ENCODE measurements at regions not wholly inside any gene's neighbourhood (a gene's known extent, or its start where the extent isn't known, plus 50 kb on each side); places are given as distances from the start of the nearest gene placed in this dataset.

DNA sequence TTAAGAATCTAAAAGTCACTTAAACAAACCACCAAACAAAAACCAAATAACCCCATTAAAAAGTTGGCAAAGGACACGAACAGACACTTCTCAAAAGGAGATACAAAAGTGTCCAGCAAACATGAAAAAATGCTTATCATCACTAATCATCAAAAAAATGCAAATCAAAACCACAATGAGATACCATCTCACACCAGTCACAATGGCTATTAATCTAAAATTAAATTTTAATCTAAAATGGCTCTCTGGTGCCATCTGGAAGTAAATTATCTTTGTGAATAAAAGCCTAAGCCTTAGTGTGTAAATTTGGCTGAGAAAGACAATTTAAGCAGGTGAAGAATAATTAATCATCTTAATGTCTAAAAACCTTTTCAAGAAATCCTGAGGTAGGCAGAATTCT, 204.5 kb upstream of the PPFIA2 start:
- Mint-ChIP-seq H3K9me3 (peaks cover 6% of the 10 kb centered on the region), H3K4me3 (no peak overlapping the region), H3K36me3 (ENCODE audit: insufficient read depth) (no peaks in the 10 kb centered on the region), H3K27me3 (no peaks in the 10 kb centered on the region), H3K4me1 (no peaks in the 10 kb centered on the region), H3K27ac (ENCODE audit: low read depth) (no peak overlapping the region)
- ATAC-seq (replicated peaks; ENCODE audit: extremely low read depth, poor library complexity, severe bottlenecking) (no peak), DNase-seq (ENCODE audit: low spot score in 2 of 2) (no peak)

DNA sequence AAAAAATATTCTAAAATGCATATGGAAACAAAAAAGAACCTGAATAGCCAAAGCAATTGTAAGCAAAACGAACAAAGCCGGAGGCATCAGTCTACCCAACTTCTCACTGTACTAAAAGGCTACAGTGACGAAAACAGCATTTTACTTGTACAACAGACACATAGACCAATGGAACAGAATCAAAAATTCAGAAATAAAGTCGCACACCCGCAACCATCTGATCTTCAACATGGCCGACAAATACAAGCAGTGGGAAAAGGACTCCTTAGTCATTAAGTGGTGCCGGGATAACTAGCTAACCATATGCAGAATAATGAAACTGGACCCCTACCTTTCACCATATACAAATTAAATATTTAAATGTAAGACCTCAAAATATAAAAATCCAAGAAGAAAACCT, 203.9 kb upstream of the PPFIA2 start:
- H3K4me1 Mint-ChIP-seq = no peaks in the 10 kb centered on the region
- no peaks in the 10 kb centered on the region for H3K27me3 Mint-ChIP-seq
- no peak overlapping the region for H3K4me3 Mint-ChIP-seq

GRCh38 chr12:81962126-81962856, 203.1 kb upstream of the PPFIA2 start:
- H3K27ac Mint-ChIP-seq (ENCODE audit: low read depth) = no peak overlapping the region
- peaks cover 6% of the 10 kb centered on the region for H3K9me3 Mint-ChIP-seq
- H3K36me3 Mint-ChIP-seq (ENCODE audit: insufficient read depth) = no peaks in the 10 kb centered on the region
- no peaks in the 10 kb centered on the region for H3K27me3 Mint-ChIP-seq
- DNase-seq (ENCODE audit: low spot score in 2 of 2) (no peak), ATAC-seq (replicated peaks; ENCODE audit: extremely low read depth, poor library complexity, severe bottlenecking) (no peak)
- H3K4me1 Mint-ChIP-seq = no peaks in the 10 kb centered on the region
- no peak overlapping the region for H3K4me3 Mint-ChIP-seq

More for the DNA sequence above, 203.9 kb upstream of the PPFIA2 start:
- Mint-ChIP-seq H3K27ac (ENCODE audit: low read depth) (no peak overlapping the region), H3K9me3 (peaks cover 6% of the 10 kb centered on the region), H3K36me3 (ENCODE audit: insufficient read depth) (no peaks in the 10 kb centered on the region)
- DNase-seq (ENCODE audit: low spot score in 2 of 2) (no peak), ATAC-seq (replicated peaks; ENCODE audit: extremely low read depth, poor library complexity, severe bottlenecking) (no peak)

- Mint-ChIP-seq H3K4me1 (no peaks in the 10 kb centered on the region), H3K9me3 (peaks cover 6% of the 10 kb centered on the region), H3K27me3 (no peaks in the 10 kb centered on the region), H3K27ac (ENCODE audit: low read depth) (no peak overlapping the region), H3K36me3 (ENCODE audit: insufficient read depth) (no peaks in the 10 kb centered on the region), H3K4me3 (no peak overlapping the region)
- DNase-seq (ENCODE audit: low spot score in 2 of 2) = no peak
- ATAC-seq (replicated peaks; ENCODE audit: extremely low read depth, poor library complexity, severe bottlenecking) = no peak
Observed at GRCh38 chr12:81958406-81958805, 199.3 kb upstream of the PPFIA2 start.

DNA sequence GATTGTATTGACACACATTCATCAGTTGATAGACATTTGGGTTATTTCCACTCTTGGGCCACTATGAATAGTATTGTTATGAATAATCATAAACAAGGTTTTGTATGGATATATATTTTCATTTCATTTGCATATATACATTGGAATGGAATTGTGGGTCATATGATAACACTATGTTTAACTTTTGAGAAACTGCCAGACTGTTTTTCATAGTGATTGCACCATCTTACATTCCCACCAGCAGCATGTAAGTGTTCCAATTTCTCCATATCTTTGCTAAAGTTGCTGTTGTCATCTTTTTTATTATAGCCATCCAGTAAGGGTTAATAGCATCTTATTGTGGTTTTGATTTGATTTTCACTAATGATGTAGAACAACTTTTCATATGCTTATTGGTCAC, 198.5 kb upstream of the PPFIA2 start:
- ATAC-seq (replicated peaks; ENCODE audit: extremely low read depth, poor library complexity, severe bottlenecking) = no peak
- Mint-ChIP-seq H3K4me3 (no peak overlapping the region), H3K36me3 (ENCODE audit: insufficient read depth) (no peaks in the 10 kb centered on the region), H3K27ac (ENCODE audit: low read depth) (no peak overlapping the region), H3K4me1 (no peaks in the 10 kb centered on the region), H3K9me3 (peaks cover 6% of the 10 kb centered on the region), H3K27me3 (no peaks in the 10 kb centered on the region)
- no peak for DNase-seq (ENCODE audit: low spot score in 2 of 2)

GRCh38 chr12:81956468-81956860, 197.3 kb upstream of the PPFIA2 start:
- ATAC-seq (replicated peaks; ENCODE audit: extremely low read depth, poor library complexity, severe bottlenecking) (no peak), DNase-seq (ENCODE audit: low spot score in 2 of 2) (no peak)
- H3K27me3 Mint-ChIP-seq = no peaks in the 10 kb centered on the region
- peaks cover 5% of the 10 kb centered on the region for H3K9me3 Mint-ChIP-seq
- H3K4me3 Mint-ChIP-seq = no peak overlapping the region
- no peaks in the 10 kb centered on the region for H3K4me1 Mint-ChIP-seq
- no peak overlapping the region for H3K27ac Mint-ChIP-seq (ENCODE audit: low read depth)
- H3K36me3 Mint-ChIP-seq (ENCODE audit: insufficient read depth) = no peaks in the 10 kb centered on the region

DNA sequence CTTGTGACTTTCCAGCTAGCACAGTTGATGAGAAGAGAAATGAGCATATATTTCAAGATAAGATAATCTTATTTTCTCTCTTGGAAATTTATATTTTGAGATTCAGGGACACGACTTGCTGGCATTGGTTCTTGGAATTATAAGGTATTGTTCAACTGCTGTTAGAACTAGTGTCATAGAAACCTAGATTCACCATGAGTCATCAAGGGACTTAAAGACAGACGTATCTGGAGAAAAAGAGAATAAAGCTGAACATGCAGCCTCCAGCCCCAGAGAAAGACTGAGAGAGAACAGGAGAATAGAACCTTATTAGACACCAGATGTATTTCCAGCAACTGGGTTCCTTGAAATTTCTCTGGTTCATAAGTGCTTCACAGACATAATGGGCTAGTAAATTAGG, 194.4 kb upstream of the PPFIA2 start:
- no peak for ATAC-seq (replicated peaks; ENCODE audit: extremely low read depth, poor library complexity, severe bottlenecking)
- no peaks in the 10 kb centered on the region for H3K27me3 Mint-ChIP-seq
- no peak overlapping the region for H3K27ac Mint-ChIP-seq (ENCODE audit: low read depth)

GRCh38 chr12:81950871-81951270, 191.7 kb upstream of the PPFIA2 start:
- no peak overlapping the region for H3K4me3 Mint-ChIP-seq
- peaks cover 9% of the 10 kb centered on the region for H3K9me3 Mint-ChIP-seq
- no peak overlapping the region for H3K27ac Mint-ChIP-seq (ENCODE audit: low read depth)
- H3K27me3 Mint-ChIP-seq = no peaks in the 10 kb centered on the region
- no peaks in the 10 kb centered on the region for H3K36me3 Mint-ChIP-seq (ENCODE audit: insufficient read depth)
- H3K4me1 Mint-ChIP-seq = no peaks in the 10 kb centered on the region
- no peak for ATAC-seq (replicated peaks; ENCODE audit: extremely low read depth, poor library complexity, severe bottlenecking)
- DNase-seq (ENCODE audit: low spot score in 2 of 2) = no peak

More for the DNA sequence above, 194.4 kb upstream of the PPFIA2 start:
- no peak for DNase-seq (ENCODE audit: low spot score in 2 of 2)
- no peaks in the 10 kb centered on the region for H3K4me1 Mint-ChIP-seq
- H3K9me3 Mint-ChIP-seq = peaks cover 6% of the 10 kb centered on the region
- H3K36me3 Mint-ChIP-seq (ENCODE audit: insufficient read depth) = no peaks in the 10 kb centered on the region
- no peak overlapping the region for H3K4me3 Mint-ChIP-seq

- Mint-ChIP-seq H3K36me3 (ENCODE audit: insufficient read depth) (no peaks in the 10 kb centered on the region), H3K27me3 (no peaks in the 10 kb centered on the region), H3K4me1 (no peaks in the 10 kb centered on the region), H3K9me3 (peaks cover 11% of the 10 kb centered on the region), H3K4me3 (no peak overlapping the region), H3K27ac (ENCODE audit: low read depth) (no peak overlapping the region)
- DNase-seq (ENCODE audit: low spot score in 2 of 2) (no peak), ATAC-seq (replicated peaks; ENCODE audit: extremely low read depth, poor library complexity, severe bottlenecking) (no peak)
Observed at GRCh38 chr12:81949841-81950308, 190.7 kb upstream of the PPFIA2 start.

- Mint-ChIP-seq H3K4me3 (no peak overlapping the region), H3K27me3 (no peaks in the 10 kb centered on the region), H3K27ac (ENCODE audit: low read depth) (no peak overlapping the region), H3K36me3 (ENCODE audit: insufficient read depth) (no peaks in the 10 kb centered on the region), H3K4me1 (no peaks in the 10 kb centered on the region), H3K9me3 (peaks cover 11% of the 10 kb centered on the region)
- ATAC-seq (replicated peaks; ENCODE audit: extremely low read depth, poor library complexity, severe bottlenecking) (no peak), DNase-seq (ENCODE audit: low spot score in 2 of 2) (no peak)
Observed at GRCh38 chr12:81949416-81949815, 190.3 kb upstream of the PPFIA2 start.

DNA sequence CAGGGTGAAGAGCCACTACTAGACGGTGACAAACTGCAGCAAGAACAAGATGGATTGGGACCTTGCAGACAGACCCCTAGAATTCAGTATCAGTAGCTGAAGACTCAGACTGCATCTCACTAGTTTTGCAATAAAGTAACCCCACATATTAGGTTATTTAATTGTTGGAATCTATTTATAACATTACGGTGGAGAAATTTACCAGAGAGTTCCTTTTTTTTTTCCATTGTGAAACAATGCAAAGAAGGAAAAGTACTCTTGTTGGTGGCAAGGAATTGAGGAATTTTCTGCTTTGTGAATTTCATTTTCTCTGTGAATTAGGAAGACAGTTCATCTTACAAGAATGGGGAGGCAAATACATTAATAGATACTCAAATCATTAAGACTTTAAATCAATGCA, 185.7 kb upstream of the PPFIA2 start:
- no peak overlapping the region for H3K27ac Mint-ChIP-seq (ENCODE audit: low read depth)

GRCh38 chr12:81942594-81942993, 183.4 kb upstream of the PPFIA2 start:
- Mint-ChIP-seq H3K4me1 (peaks cover 11% of the 10 kb centered on the region), H3K4me3 (peak overlapping the region; percentile 20), H3K27ac (ENCODE audit: low read depth) (peak overlapping the region; percentile 41), H3K27me3 (no peaks in the 10 kb centered on the region), H3K36me3 (ENCODE audit: insufficient read depth) (no peaks in the 10 kb centered on the region), H3K9me3 (peaks cover 13% of the 10 kb centered on the region)
- DNase-seq (ENCODE audit: low spot score in 2 of 2) = no peak
- ATAC-seq (replicated peaks; ENCODE audit: extremely low read depth, poor library complexity, severe bottlenecking) = peak; percentile 46

More for the DNA sequence above, 185.7 kb upstream of the PPFIA2 start:
- ATAC-seq (replicated peaks; ENCODE audit: extremely low read depth, poor library complexity, severe bottlenecking) (no peak), DNase-seq (ENCODE audit: low spot score in 2 of 2) (no peak)
- Mint-ChIP-seq H3K4me3 (no peak overlapping the region), H3K9me3 (peaks cover 6% of the 10 kb centered on the region), H3K27me3 (no peaks in the 10 kb centered on the region), H3K36me3 (ENCODE audit: insufficient read depth) (no peaks in the 10 kb centered on the region), H3K4me1 (peaks cover 11% of the 10 kb centered on the region)

GRCh38 chr12:81930037-81930436, 170.9 kb upstream of the PPFIA2 start:
- Mint-ChIP-seq H3K27ac (ENCODE audit: low read depth) (no peak overlapping the region), H3K4me3 (no peak overlapping the region), H3K9me3 (no peaks in the 10 kb centered on the region), H3K36me3 (ENCODE audit: insufficient read depth) (no peaks in the 10 kb centered on the region), H3K27me3 (no peaks in the 10 kb centered on the region), H3K4me1 (no peaks in the 10 kb centered on the region)
- no peak for DNase-seq (ENCODE audit: low spot score in 2 of 2)
- no peak for ATAC-seq (replicated peaks; ENCODE audit: extremely low read depth, poor library complexity, severe bottlenecking)
